A549 (cell line): ENCODE measurements at regions not wholly inside any gene's neighbourhood (a gene's known extent, or its start where the extent isn't known, plus 50 kb on each side); places are given as distances from the start of the nearest gene placed in this dataset.
A peak's percentile ranks its signal among the peaks of the same experiment; 100 is the strongest.

Source experiments
- ATAC-seq, 2 experiments: fragments of 200-7000 bp in 1 of 2; fragments of >200 bp in 1 of 2; cut with Nextera tagmentation in 1 of 2; cut with Tn5 transposase in 1 of 2; 3 replicates each; pipeline versions ENCODE4 v1.8.0 to v1.9.1; 2018 to 2020; ENCODE audit warnings: mild to moderate bottlenecking in 1 of 2, moderate library complexity in 1 of 2
- CTCF ChIA-PET: fragments of 300-600 bp; sonication (Branson Sonifier 250); formaldehyde crosslinking; extraction: SDS; loops from one replicate; lab custom pipeline; 2021; ENCODE audit warnings: antibody characterized with exemption, inconsistent platforms; lab: Yijun Ruan, JAX
- POLR2A ChIA-PET: fragments of 350-600 bp; formaldehyde crosslinking; extraction: SDS; loops from one replicate; lab custom pipeline; 2021; ENCODE audit warnings: antibody characterized with exemption, inconsistent platforms; lab: Yijun Ruan, JAX
- DNase-seq, 2 experiments: peaks; one replicate each; pipeline versions ENCODE4 v3.0.0 to v3.0.0-alpha.2; 2011 to 2016; ENCODE audit warnings: low read depth in 1 of 2, low spot score in 1 of 2
- FAIRE-seq: peaks from 2 replicates; lab custom pipeline; 2011; peaks lifted over from hg19 to GRCh38; lab: Jason Lieb, UNC
- H3K27ac ChIP-seq, 2 experiments: fragments of >200 bp; sonication (Bioruptor Twin); formaldehyde crosslinking; 3 replicates each; pipeline ENCODE4 v1.5.1; 2016 to 2017
- H3K4me1 ChIP-seq: fragments of >200 bp; sonication (Bioruptor Twin); formaldehyde crosslinking; 3 replicates; pipeline ENCODE4 v1.6.1; 2016
- H3K4me2 ChIP-seq: fragments of >200 bp; sonication (Bioruptor Twin); formaldehyde crosslinking; 3 replicates; pipeline ENCODE4 v1.6.1; 2016
- H3K4me3 ChIP-seq: fragments of >200 bp; sonication (Bioruptor Twin); formaldehyde crosslinking; 3 replicates; pipeline ENCODE4 v1.5.1; 2016
- H3K9me3 ChIP-seq: fragments of >200 bp; sonication (Bioruptor Twin); formaldehyde crosslinking; 3 replicates; pipeline ENCODE4 v1.6.1; 2016
- BHLHE40 ChIP-seq: IDR thresholded peaks from 2 replicates; pipeline ENCODE4 v1.6.1; 2012; ENCODE audit warnings: low read depth, low read length, inconsistent platforms
- EHF ChIP-seq: fragments of 250-450 bp; sonication (Bioruptor Pico); IDR thresholded peaks from 2 replicates; pipeline ENCODE4 v1.5.0; 2020; ENCODE audit warnings: mild to moderate bottlenecking
- EHMT2 ChIP-seq: fragments of 200-600 bp; sonication (generic); IDR thresholded peaks from 2 replicates; pipeline ENCODE4 v1.6.1; 2016; ENCODE audit warnings: antibody characterized with exemption, low read depth, mild to moderate bottlenecking, moderate library complexity
- FOSL2 ChIP-seq, 2 experiments: fragments of 450-650 bp in 1 of 2; fragments of >200 bp in 1 of 2; sonication (Bioruptor Twin) in 1 of 2; formaldehyde crosslinking; IDR thresholded peaks; 2 replicates each; pipeline versions ENCODE4 v1.5.0 to v1.6.1; 2016 to 2020; ENCODE audit warnings: mild to moderate bottlenecking in 1 of 2, moderate library complexity in 1 of 2
- GATA3 ChIP-seq: IDR thresholded peaks from 2 replicates; pipeline ENCODE4 v1.6.1; 2012; ENCODE audit warnings: borderline replicate concordance
- HMGXB4 ChIP-seq: fragments of 250-450 bp; sonication (Bioruptor Pico); IDR thresholded peaks from 2 replicates; pipeline ENCODE4 v1.5.0; 2021; ENCODE audit warnings: mild to moderate bottlenecking, moderate library complexity, borderline replicate concordance
- HOXA7 ChIP-seq: fragments of 250-450 bp; sonication (Bioruptor Pico); IDR thresholded peaks from 2 replicates; pipeline ENCODE4 v1.5.0; 2020; ENCODE audit warnings: mild to moderate bottlenecking, moderate library complexity
- JUN ChIP-seq, 2 experiments: fragments of >200 bp; sonication (Bioruptor Twin); formaldehyde crosslinking; IDR thresholded peaks; 2 replicates in 1 of 2; 3 replicates in 1 of 2; pipeline ENCODE4 v1.6.1; 2016 to 2017
- JUNB ChIP-seq: fragments of >200 bp; sonication (Bioruptor Twin); formaldehyde crosslinking; IDR thresholded peaks from 2 replicates; pipeline ENCODE4 v1.6.1; 2016
- KDM1A ChIP-seq: fragments of 200-600 bp; sonication (generic); IDR thresholded peaks from 2 replicates; pipeline ENCODE4 v1.6.1; 2016; ENCODE audit warnings: low read depth, mild to moderate bottlenecking
- KDM5A ChIP-seq: fragments of 200-600 bp; sonication (generic); IDR thresholded peaks from 2 replicates; pipeline ENCODE4 v1.6.1; 2016; ENCODE audit warnings: antibody characterized with exemption, mild to moderate bottlenecking
- MAZ ChIP-seq: fragments of 150-350 bp; IDR thresholded peaks from 2 replicates; pipeline ENCODE4 v1.6.1; 2014; ENCODE audit warnings: antibody characterized with exemption, low read depth, low read length, borderline replicate concordance
- PHF8 ChIP-seq: fragments of 200-600 bp; sonication (generic); IDR thresholded peaks from 2 replicates; pipeline ENCODE4 v1.6.1; 2016; ENCODE audit warnings: low read depth, mild to moderate bottlenecking, antibody characterized with exemption, moderate library complexity, borderline replicate concordance
- POLR2A ChIP-seq: IDR thresholded peaks from 2 replicates; pipeline ENCODE4 v1.6.1; 2012; ENCODE audit warnings: mild to moderate bottlenecking, low read length
- RAD21 ChIP-seq, 2 experiments: fragments of >200 bp in 1 of 2; sonication (Bioruptor Twin) in 1 of 2; formaldehyde crosslinking in 1 of 2; IDR thresholded peaks in 1 of 2; conservative IDR thresholded peaks in 1 of 2; 2 replicates in 1 of 2; 3 replicates in 1 of 2; pipeline ENCODE4 v1.6.1; 2012 to 2018; ENCODE audit warnings: inconsistent platforms in 1 of 2
- RFX5 ChIP-seq: fragments of 450-650 bp; IDR thresholded peaks from 2 replicates; pipeline ENCODE4 v1.7.1; 2014; ENCODE audit warnings: antibody characterized with exemption, mild to moderate bottlenecking, moderate library complexity
- RNF2 ChIP-seq: fragments of 200-600 bp; sonication (generic); IDR thresholded peaks from 2 replicates; pipeline ENCODE4 v1.6.1; 2016; ENCODE audit warnings: low read depth, mild to moderate bottlenecking, antibody characterized with exemption, moderate library complexity, borderline replicate concordance
- SMC3 ChIP-seq: fragments of >200 bp; sonication (Bioruptor Twin); formaldehyde crosslinking; IDR thresholded peaks from 3 replicates; pipeline ENCODE4 v1.6.1; 2018; ENCODE audit warnings: inconsistent platforms
- TP53 ChIP-seq: fragments of 250-450 bp; sonication (Bioruptor Pico); IDR thresholded peaks from 2 replicates; pipeline ENCODE4 v1.5.0; 2021; ENCODE audit warnings: mild to moderate bottlenecking, moderate library complexity
- ZC3H11A ChIP-seq: fragments of 450-650 bp; IDR thresholded peaks from 2 replicates; pipeline ENCODE4 v1.6.1; 2014; ENCODE audit warnings: antibody characterized with exemption, mild to moderate bottlenecking
- ZFP36 ChIP-seq: fragments of 450-650 bp; IDR thresholded peaks from 2 replicates; pipeline ENCODE4 v1.6.1; 2014; ENCODE audit warnings: borderline replicate concordance; ENCODE audit not compliant: partially characterized antibody
- ZSCAN20 ChIP-seq: fragments of 250-450 bp; sonication (Bioruptor Pico); IDR thresholded peaks from 2 replicates; pipeline ENCODE4 v1.8.0; 2022; ENCODE audit warnings: mild to moderate bottlenecking, moderate library complexity
- WGBS: methylation state at CpG from one replicate; pipeline ENCODE4 v1.1.6; 2017; ENCODE audit errors: missing lambda C conversion rate; 5-methylcytosine and 5-hydroxymethylcytosine counted together
- TF ChIP-seq, protein P1 (sequence below): fragments of >200 bp; sonication (Bioruptor Twin); formaldehyde crosslinking; IDR thresholded peaks from 3 replicates; pipeline ENCODE4 v1.5.1; 2016
- TF ChIP-seq, protein P2 (sequence below): fragments of 200-600 bp; sonication (generic); IDR thresholded peaks from 2 replicates; pipeline ENCODE4 v1.6.1; 2016; ENCODE audit warnings: antibody characterized with exemption, mild to moderate bottlenecking, moderate library complexity
- TF ChIP-seq, protein P3 (sequence below): fragments of >200 bp; sonication (Bioruptor Twin); formaldehyde crosslinking; IDR thresholded peaks from 2 replicates; pipeline ENCODE4 v1.6.1; 2016

DNA sequence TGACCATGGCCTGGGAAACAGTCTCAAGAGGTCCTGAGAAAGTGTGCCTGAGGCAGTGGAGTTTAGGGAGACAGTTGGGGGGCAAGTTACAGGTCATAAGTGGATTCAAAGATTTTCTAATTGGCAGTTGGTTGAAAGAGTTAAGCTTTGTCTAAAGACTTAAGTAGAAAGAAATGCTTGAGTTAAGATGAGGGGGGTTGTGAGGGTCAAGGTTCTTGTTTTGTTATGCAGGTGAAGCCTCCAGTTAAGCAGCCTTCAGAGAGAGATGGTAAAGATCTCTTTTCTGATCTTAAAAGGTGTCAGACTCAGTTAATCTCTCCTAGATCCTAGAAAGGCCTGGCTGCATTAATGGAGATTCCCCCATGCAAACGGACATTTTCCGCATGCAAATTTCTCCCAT is 356.3 kb upstream of the C2CD4B start:
- ChIA-PET CTCF (interaction anchor here (1.1 kb wide), 1 partner anchor 20 kb away, joined by 3 read pairs; no protein-coding TSS in a partner anchor), POLR2A (no interaction called here)
- no peak overlapping the region for H3K27ac ChIP-seq
- TF ChIP-seq RFX5 = no peak
- no peak for TF ChIP-seq EHF (CRISPR knock-in tag)
- TF ChIP-seq RAD21 (conservative IDR thresholded peaks at IDR 0.05 in 1 of 2, IDR thresholded peaks at IDR 0.05 in 1 of 2) = no peak
- no peak for TF ChIP-seq ZSCAN20 (CRISPR knock-in tag)
- DNase-seq (no peak), FAIRE-seq (no peak), ATAC-seq (no peak)
- peaks cover 5% of the 10 kb centered on the region; the same call in 2 of the 3 replicates for H3K4me1 ChIP-seq
- no peak overlapping the region for H3K4me2 ChIP-seq
- WGBS = 93% methylated on average over 2 of the region's 2 CpGs
- no peak overlapping the region for H3K4me3 ChIP-seq
- H3K9me3 ChIP-seq = no peaks in the 10 kb centered on the region

GRCh38 chr15:62524848-62525247 is 359.8 kb upstream of the C2CD4B start:
- ChIA-PET POLR2A (no interaction called here), CTCF (interaction anchor here (0.7 to 1.4 kb wide), 5 partner anchors 11 to 217 kb away, joined by 3 read pairs; no protein-coding TSS in a partner anchor)
- ATAC-seq (peak in 1 of 2 experiments; percentile 45; a peak in 2 of 6 replicates), DNase-seq (no peak), FAIRE-seq (no peak)
- no peaks in the 10 kb centered on the region for H3K9me3 ChIP-seq
- 45% methylated on average over 4 of the region's 4 CpGs for WGBS
- H3K4me2 ChIP-seq = no peak overlapping the region
- no peak overlapping the region for H3K27ac ChIP-seq
- H3K4me3 ChIP-seq = no peak overlapping the region
- peaks cover 5% of the 10 kb centered on the region; the same call in 2 of the 3 replicates for H3K4me1 ChIP-seq
- TF ChIP-seq HMGXB4 (CRISPR knock-in tag) (no peak), JUNB (no peak), PHF8 (no peak)
- TF ChIP-seq, protein P1, sequence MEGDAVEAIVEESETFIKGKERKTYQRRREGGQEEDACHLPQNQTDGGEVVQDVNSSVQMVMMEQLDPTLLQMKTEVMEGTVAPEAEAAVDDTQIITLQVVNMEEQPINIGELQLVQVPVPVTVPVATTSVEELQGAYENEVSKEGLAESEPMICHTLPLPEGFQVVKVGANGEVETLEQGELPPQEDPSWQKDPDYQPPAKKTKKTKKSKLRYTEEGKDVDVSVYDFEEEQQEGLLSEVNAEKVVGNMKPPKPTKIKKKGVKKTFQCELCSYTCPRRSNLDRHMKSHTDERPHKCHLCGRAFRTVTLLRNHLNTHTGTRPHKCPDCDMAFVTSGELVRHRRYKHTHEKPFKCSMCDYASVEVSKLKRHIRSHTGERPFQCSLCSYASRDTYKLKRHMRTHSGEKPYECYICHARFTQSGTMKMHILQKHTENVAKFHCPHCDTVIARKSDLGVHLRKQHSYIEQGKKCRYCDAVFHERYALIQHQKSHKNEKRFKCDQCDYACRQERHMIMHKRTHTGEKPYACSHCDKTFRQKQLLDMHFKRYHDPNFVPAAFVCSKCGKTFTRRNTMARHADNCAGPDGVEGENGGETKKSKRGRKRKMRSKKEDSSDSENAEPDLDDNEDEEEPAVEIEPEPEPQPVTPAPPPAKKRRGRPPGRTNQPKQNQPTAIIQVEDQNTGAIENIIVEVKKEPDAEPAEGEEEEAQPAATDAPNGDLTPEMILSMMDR = no peak
- TF ChIP-seq, protein P2, sequence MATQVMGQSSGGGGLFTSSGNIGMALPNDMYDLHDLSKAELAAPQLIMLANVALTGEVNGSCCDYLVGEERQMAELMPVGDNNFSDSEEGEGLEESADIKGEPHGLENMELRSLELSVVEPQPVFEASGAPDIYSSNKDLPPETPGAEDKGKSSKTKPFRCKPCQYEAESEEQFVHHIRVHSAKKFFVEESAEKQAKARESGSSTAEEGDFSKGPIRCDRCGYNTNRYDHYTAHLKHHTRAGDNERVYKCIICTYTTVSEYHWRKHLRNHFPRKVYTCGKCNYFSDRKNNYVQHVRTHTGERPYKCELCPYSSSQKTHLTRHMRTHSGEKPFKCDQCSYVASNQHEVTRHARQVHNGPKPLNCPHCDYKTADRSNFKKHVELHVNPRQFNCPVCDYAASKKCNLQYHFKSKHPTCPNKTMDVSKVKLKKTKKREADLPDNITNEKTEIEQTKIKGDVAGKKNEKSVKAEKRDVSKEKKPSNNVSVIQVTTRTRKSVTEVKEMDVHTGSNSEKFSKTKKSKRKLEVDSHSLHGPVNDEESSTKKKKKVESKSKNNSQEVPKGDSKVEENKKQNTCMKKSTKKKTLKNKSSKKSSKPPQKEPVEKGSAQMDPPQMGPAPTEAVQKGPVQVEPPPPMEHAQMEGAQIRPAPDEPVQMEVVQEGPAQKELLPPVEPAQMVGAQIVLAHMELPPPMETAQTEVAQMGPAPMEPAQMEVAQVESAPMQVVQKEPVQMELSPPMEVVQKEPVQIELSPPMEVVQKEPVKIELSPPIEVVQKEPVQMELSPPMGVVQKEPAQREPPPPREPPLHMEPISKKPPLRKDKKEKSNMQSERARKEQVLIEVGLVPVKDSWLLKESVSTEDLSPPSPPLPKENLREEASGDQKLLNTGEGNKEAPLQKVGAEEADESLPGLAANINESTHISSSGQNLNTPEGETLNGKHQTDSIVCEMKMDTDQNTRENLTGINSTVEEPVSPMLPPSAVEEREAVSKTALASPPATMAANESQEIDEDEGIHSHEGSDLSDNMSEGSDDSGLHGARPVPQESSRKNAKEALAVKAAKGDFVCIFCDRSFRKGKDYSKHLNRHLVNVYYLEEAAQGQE = no peak

GRCh38 chr15:62527387-62527786 is 362.3 kb upstream of the C2CD4B start:
- no peak for DNase-seq
- Histone ChIP-seq H3K9me3 (no peaks in the 10 kb centered on the region), H3K27ac (no peak overlapping the region), H3K4me3 (no peak overlapping the region), H3K4me1 (peaks cover 5% of the 10 kb centered on the region; the same call in 2 of the 3 replicates), H3K4me2 (no peak overlapping the region)
- no peak for ATAC-seq
- CTCF ChIA-PET = interaction anchor here (1.0 to 1.7 kb wide), 2 partner anchors 11 to 22 kb away, joined by 3 to 4 read pairs; no protein-coding TSS in a partner anchor
- POLR2A ChIA-PET = no interaction called here
- WGBS = 60% methylated on average over 2 of the region's 2 CpGs
- TF ChIP-seq KDM5A (no peak), JUN (IDR thresholded peaks at IDR 0.05) (no peak), POLR2A (no peak), BHLHE40 (no peak), GATA3 (no peak), HOXA7 (CRISPR knock-in tag) (no peak), FOSL2 (IDR thresholded peaks at IDR 0.05) (no peak), FOSL2 (CRISPR knock-in tag; IDR thresholded peaks at IDR 0.05) (no peak), TP53 (CRISPR knock-in tag) (no peak), RNF2 (no peak), EHMT2 (no peak), MAZ (no peak), ZFP36 (no peak), KDM1A (no peak), SMC3 (no peak), ZC3H11A (no peak), EHF (CRISPR knock-in tag) (no peak)
- TF ChIP-seq, protein P3, sequence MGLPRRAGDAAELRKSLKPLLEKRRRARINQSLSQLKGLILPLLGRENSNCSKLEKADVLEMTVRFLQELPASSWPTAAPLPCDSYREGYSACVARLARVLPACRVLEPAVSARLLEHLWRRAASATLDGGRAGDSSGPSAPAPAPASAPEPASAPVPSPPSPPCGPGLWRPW = no peak
- no peak for FAIRE-seq
